ENCODE measurements at regions not wholly inside any gene's neighbourhood (a gene's known extent, or its start where the extent isn't known, plus 50 kb on each side); places are given as distances from the start of the nearest gene placed in this dataset.

- Histone ChIP-seq H3K4me1 (peaks cover 0 to 3% (median 0%) of the 10 kb centered on the region in 9 donors), H3K4me3 (no peak overlapping the region), H3K9me3 (peaks cover 0 to 9% (median 0%) of the 10 kb centered on the region in 11 donors), H3K27ac (no peak overlapping the region), H3K27me3 (no peaks in the 10 kb centered on the region), H3K36me3 (no peaks in the 10 kb centered on the region)
- no peak for TF ChIP-seq CTCF (IDR thresholded peaks at IDR 0.05)
- no peak for ATAC-seq
- intact Hi-C loops (cut with DNase I) = no loop called here
- 92 to 95% methylated on average over 1 of the region's 1 CpG for WGBS, 2 donors
- DNase-seq = no peak
Measured at GRCh38 chr5:33346534-33346933, 94.2 kb upstream of the TARS1 start.

GRCh38 chr5:33361781-33362180 is 79.0 kb upstream of the TARS1 start:
- DNase-seq (no peak), ATAC-seq (no peak)
- peak overlapping the region in 4 of 10 donors; percentile 8 to 81 (median 70) for H3K27ac ChIP-seq
- H3K9me3 ChIP-seq = peaks cover 0 to 9% (median 0%) of the 10 kb centered on the region in 11 donors
- H3K27me3 ChIP-seq = no peaks in the 10 kb centered on the region
- H3K4me3 ChIP-seq = no peak overlapping the region
- intact Hi-C loops (cut with DNase I) = no loop called here
- 96 to 100% methylated on average over 1 of the region's 1 CpG for WGBS, 2 donors
- H3K36me3 ChIP-seq = no peaks in the 10 kb centered on the region
- TF ChIP-seq CTCF (IDR thresholded peaks at IDR 0.05) = no peak
- H3K4me1 ChIP-seq = peaks cover 0 to 33% (median 9%) of the 10 kb centered on the region in 9 donors

- intact Hi-C loops (cut with DNase I) = no loop called here
- DNase-seq (peak in 1 of 2 donors; percentile 36), ATAC-seq (peak in 7 of 8 donors; percentile 59 to 88 (median 83))
- WGBS, 2 donors = 11 to 15% methylated on average over 4 of the region's 4 CpGs
- peak overlapping the region in 7 of 10 donors; percentile 7 to 81 (median 73) for H3K27ac ChIP-seq
- no peaks in the 10 kb centered on the region for H3K36me3 ChIP-seq
- peaks cover 0 to 35% (median 9%) of the 10 kb centered on the region in 9 donors for H3K4me1 ChIP-seq
- peak overlapping the region in 1 of 10 donors; percentile 0 for H3K4me3 ChIP-seq
- no peak for TF ChIP-seq CTCF (IDR thresholded peaks at IDR 0.05)
- no peaks in the 10 kb centered on the region for H3K27me3 ChIP-seq
- H3K9me3 ChIP-seq = peaks cover 0 to 9% (median 0%) of the 10 kb centered on the region in 11 donors
Measured at GRCh38 chr5:33362915-33363314, 77.8 kb upstream of the TARS1 start.

DNA sequence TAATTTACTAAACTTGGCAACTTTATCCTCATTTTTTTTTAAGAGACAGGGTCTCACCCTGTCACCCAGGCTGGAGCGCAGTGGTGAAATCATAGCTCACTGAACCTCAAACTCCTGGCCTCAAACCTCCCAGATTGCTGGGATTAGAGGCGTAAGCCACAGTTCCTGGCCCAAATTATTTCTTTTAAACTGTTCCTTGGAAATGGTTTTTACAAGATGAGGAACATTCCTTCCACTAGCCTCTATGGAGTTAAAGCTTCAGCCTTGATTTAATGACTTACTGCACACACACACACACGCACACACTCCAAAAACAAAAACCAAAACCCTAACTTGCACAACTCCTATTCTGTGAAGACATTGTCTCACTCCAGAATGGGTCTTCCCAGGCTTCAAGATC is 77.2 kb upstream of the TARS1 start:
- Histone ChIP-seq H3K4me3 (peak overlapping the region in 1 of 10 donors; percentile 0), H3K4me1 (peaks cover 0 to 39% (median 9%) of the 10 kb centered on the region in 9 donors), H3K36me3 (no peaks in the 10 kb centered on the region), H3K27ac (peak overlapping the region in 7 of 10 donors; percentile 7 to 81 (median 73)), H3K9me3 (peaks cover 0 to 9% (median 0%) of the 10 kb centered on the region in 11 donors), H3K27me3 (no peaks in the 10 kb centered on the region)
- ATAC-seq (peak in 5 of 8 donors; percentile 16 to 56 (median 36)), DNase-seq (no peak)
- intact Hi-C loops (cut with DNase I) = no loop called here
- no peak for TF ChIP-seq CTCF (IDR thresholded peaks at IDR 0.05)
- WGBS, 2 donors = 75 to 88% methylated on average over 3 of the region's 3 CpGs

All from heart right ventricle (tissue), 16 donors.